AG04449 (cell line): ENCODE measurements at regions not wholly inside any gene's neighbourhood (a gene's known extent, or its start where the extent isn't known, plus 50 kb on each side); places are given as distances from the start of the nearest gene placed in this dataset.

Source experiments
- CTCF ChIA-PET: fragments of 350-600 bp; formaldehyde crosslinking; extraction: SDS; loops from one replicate; lab custom pipeline; 2021; ENCODE audit warnings: antibody characterized with exemption; lab: Yijun Ruan, JAX
- POLR2A ChIA-PET: fragments of 400-600, 350-600 bp; formaldehyde crosslinking; extraction: SDS; loops from one replicate; lab custom pipeline; 2020; ENCODE audit warnings: antibody characterized with exemption, inconsistent platforms; lab: Yijun Ruan, JAX
- DNase-seq: peaks from one replicate; pipeline ENCODE4 v3.0.0-alpha.2; 2010; ENCODE audit warnings: low read depth, low spot score
- H3K4me3 ChIP-seq: 2 replicates; pipeline ENCODE4 v1.5.1; 2011; ENCODE audit warnings: low read depth, mild to moderate bottlenecking, control low read depth, low read length
- TF ChIP-seq, protein P1 (sequence below): IDR thresholded peaks from one replicate; pipeline ENCODE4 v1.5.1; 2011; ENCODE audit warnings: mild to moderate bottlenecking, moderate library complexity, low read length, control low read depth, inconsistent platforms; ENCODE audit not compliant: insufficient read depth; ENCODE audit errors: missing control alignments

DNA sequence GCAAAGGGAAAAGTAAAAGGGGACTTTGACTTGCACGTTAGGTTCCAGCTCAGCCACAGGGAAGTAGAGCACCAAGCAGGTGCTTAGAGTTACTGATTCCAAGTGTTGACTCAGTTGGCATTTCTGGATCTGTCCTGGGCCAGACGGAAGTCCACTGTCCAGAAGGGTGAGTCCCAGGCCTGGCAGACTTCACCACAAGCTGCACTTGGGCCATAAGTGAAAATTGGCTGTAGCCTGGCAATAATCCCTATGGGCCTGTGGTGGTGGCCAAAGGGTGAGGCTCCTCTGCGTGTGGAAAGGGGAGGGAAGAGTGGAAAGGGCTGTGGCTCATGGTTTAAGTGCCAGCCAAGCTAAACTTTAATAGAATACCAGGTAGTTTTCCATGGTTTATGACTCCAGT lies 121.5 kb downstream of the DTWD1 start:
- TF ChIP-seq, protein P1, sequence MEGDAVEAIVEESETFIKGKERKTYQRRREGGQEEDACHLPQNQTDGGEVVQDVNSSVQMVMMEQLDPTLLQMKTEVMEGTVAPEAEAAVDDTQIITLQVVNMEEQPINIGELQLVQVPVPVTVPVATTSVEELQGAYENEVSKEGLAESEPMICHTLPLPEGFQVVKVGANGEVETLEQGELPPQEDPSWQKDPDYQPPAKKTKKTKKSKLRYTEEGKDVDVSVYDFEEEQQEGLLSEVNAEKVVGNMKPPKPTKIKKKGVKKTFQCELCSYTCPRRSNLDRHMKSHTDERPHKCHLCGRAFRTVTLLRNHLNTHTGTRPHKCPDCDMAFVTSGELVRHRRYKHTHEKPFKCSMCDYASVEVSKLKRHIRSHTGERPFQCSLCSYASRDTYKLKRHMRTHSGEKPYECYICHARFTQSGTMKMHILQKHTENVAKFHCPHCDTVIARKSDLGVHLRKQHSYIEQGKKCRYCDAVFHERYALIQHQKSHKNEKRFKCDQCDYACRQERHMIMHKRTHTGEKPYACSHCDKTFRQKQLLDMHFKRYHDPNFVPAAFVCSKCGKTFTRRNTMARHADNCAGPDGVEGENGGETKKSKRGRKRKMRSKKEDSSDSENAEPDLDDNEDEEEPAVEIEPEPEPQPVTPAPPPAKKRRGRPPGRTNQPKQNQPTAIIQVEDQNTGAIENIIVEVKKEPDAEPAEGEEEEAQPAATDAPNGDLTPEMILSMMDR, result no peak
- ChIA-PET CTCF (no interaction called here), POLR2A (no interaction called here)
- DNase-seq, result no peak
- no peak overlapping the region for H3K4me3 ChIP-seq

DNA sequence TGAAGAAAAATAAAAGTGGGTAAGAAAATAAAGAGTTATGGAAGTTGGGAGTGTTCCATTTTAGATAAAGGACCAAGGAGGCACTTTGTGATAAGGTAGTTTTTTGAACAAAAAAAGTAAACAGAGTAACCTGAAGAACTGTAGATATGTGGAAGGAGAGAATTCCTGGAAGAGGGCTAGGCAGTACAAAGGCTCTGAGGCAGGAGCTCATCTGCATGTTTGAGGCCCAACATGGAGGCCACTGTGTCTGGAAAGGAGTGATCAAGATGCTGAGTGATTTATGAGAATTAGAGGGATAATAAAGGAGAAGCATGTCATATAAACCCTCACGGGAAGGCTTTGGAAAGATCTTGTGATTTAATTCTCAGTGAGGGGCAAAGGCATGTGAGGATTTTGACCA lies 126.5 kb downstream of the DTWD1 start:
- no peak overlapping the region for H3K4me3 ChIP-seq
- TF ChIP-seq, protein P1, result no peak
- no peak for DNase-seq
- CTCF ChIA-PET, result no interaction called here
- POLR2A ChIA-PET, result no interaction called here

DNA sequence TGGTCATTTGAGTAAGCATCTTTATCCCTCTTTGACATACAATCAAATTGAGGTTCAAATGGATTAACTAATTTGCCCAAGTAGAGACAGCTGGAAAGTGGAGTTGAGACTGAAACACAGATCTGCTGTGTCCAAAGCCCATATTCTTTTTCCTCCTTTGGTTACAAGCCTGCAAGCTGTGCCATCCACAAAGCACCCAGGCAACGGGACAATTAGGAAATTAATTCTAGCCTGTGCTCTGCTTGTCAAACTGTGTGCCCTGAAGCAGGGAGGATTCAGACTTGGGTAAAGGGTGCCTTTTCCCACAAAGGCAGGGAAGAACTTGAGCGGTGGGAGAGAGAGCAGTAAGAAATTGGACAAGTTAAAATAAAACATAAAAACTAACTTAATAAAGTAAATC lies 127.9 kb downstream of the DTWD1 start:
- DNase-seq, result no peak
- no peak overlapping the region for H3K4me3 ChIP-seq
- ChIA-PET CTCF (interaction anchor here (0.8 kb wide), 1 partner anchor 255 kb away, joined by 3 read pairs; no protein-coding TSS in a partner anchor), POLR2A (no interaction called here)
- TF ChIP-seq, protein P1, result no peak

DNA sequence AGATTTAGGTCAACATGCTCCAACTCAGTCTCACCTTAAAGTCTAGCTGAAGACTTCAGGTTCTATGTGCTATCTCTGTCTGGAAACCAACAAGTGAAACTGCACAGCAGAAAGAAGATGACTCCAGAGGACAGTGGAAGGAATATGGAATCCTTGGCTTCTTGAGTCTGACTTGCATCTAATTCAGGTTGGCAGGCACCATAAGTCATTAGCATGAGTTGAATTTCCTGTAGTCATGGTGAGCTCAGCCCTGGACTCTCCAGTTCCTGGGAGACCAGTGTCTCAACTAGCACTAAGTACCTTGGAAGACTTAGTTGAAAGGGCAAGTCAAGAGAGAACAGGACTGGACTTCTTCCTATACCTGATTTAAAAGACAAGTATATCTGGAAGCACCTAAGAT lies 129.7 kb downstream of the DTWD1 start:
- TF ChIP-seq, protein P1, result no peak
- no peak for DNase-seq
- ChIA-PET CTCF (no interaction called here), POLR2A (no interaction called here)
- no peak overlapping the region for H3K4me3 ChIP-seq

DNA sequence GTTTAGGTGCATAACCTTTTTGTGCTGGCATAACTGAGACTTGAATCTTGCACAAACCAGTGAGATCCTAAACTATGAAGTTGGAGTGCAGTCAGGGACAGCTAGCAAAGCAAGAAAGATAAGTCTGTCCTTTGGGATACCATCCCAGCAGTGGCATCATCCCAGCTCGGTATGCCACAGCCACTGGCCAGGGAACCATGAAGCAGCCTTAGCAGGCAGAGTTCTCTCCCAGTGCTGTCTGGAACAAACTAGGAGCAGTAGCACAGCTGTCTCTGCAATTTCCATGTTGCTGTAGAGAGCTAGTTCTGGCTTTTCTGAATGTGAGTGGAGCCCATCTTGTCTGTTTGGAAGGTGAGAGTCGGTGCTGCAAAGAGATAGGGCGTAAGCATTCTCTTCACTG lies 130.3 kb downstream of the DTWD1 start:
- POLR2A ChIA-PET, result no interaction called here
- CTCF ChIA-PET, result no interaction called here

DNA sequence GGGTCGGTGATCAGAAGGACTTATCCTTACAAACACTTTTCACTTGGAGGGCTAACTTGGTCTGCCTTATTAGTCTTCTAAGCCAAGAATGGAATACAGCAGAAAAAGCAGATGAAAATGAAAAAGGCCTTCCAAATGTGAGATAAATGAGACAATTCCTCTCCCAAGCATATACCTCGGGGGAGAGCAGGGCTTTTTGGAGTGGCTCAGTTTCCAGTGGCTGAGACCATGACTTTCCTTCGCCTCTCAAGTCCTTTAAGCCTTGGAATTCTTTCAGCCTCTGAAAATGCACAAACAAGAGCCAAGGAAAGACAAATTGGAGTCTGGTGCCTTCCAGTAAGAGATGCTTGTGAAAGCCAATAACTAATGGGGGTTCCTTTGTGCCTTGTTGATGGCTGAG lies 130.9 kb downstream of the DTWD1 start:
- TF ChIP-seq, protein P1, result no peak
- no peak overlapping the region for H3K4me3 ChIP-seq
- DNase-seq, result no peak
- ChIA-PET POLR2A (no interaction called here), CTCF (no interaction called here)

More for the DNA sequence above, 130.3 kb downstream of the DTWD1 start:
- TF ChIP-seq, protein P1, result no peak
- H3K4me3 ChIP-seq, result no peak overlapping the region
- DNase-seq, result no peak
